Superior temporal gyrus (tissue), 1 donor: ENCODE measurements at regions not wholly inside any gene's neighbourhood (a gene's known extent, or its start where the extent isn't known, plus 50 kb on each side); places are given as distances from the start of the nearest gene placed in this dataset.
"Not testable (repeated sequence)": the region's sequence is repeated elsewhere in the genome, so short reads cannot be mapped to it uniquely, and the experiment has no call there.

Experiments used
- DNase-seq: peaks from one replicate; pipeline ENCODE4 v3.0.0-alpha.2; 2016; ENCODE audit errors: extremely low spot score

GRCh38 chr3:164113371-164114332 lies 964.6 kb downstream of the SI start:
- no peak for DNase-seq

- DNase-seq: no peak
These were observed 981.9 kb downstream of the SI start for GRCh38 chr3:164096352-164096751.

- DNase-seq: no peak
These were observed 982.3 kb downstream of the SI start for GRCh38 chr3:164095949-164096348.

GRCh38 chr3:164095279-164095678 lies 983.0 kb downstream of the SI start:
- no peak for DNase-seq

DNA sequence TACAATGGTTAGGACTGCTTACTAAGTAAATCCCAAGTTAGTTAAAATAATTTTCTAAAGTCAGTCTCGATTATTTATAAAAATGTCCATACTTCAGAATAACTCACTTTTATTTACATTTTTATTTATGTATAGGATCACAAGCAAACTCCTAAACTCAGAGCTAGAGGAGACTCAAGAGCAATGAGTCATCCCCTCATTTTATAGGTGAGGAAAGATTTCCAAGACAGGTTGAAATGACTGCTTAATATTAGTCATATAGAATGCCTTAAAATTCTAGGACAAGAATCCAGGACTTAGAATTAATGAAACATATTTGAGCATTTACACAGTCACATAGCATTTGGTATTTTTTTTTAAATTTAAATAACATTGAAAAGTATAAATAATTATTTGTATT lies 983.8 kb downstream of the SI start:
- DNase-seq: no peak

DNA sequence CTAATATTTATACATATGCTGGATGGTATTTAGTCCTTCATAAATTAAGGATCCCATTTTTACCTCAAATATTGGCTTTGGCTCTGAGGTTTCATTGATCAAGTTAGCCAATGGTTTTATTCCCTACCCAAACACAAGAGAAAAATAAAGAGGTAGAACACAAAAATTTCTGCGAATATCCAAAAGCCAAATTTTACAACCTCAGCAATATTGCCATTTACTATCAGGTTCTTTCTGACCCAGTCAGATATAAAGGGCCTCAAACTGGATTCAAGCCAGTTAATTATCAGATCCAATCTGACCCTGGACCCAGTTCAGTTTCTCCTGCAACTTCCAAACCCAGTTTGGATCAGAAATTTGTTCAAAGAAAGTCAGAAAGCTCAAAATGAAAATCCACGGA lies 998.1 kb downstream of the SI start:
- DNase-seq: no peak

DNA sequence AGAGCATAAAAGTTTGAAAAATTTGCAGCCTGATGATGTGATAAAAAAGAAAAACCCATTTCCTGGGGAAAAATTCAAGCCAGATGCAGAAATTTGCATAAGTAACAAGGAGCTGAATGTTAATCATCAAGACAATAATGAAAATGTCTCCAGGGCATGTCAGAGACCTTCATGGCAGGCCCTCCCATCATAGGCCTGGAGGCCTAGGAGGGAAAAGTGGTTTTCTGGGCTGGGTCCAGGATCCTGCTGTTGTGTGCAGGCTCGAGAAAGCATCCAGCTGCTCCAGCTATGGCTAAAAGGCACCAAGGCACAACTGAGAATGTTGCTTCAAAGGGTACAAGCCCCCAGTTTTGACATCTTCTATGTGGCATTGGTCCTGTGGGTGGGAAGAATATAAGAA lies 1014.0 kb downstream of the SI start:
- no peak for DNase-seq

GRCh38 chr3:164060923-164061322 lies 1017.4 kb downstream of the SI start:
- DNase-seq: no peak

DNA sequence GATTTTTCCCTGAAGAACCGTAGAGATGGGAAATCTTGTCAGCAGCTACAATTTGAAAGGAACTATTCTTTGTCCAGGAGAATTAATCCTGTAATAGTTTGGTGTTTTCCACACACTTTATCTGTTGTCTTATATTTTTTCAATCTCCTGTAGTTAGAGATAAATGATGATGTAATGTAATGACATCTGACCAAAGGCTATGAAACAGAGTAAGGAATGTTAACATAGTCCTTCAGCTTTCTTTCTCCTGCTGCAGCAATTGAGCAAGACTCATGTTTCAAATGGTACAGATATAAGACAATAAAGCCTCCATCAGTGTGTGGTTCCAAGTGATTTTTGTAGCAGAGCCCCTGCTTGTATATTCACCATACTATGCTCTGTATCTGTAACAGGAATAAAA lies 1028.4 kb downstream of the SI start:
- no peak for DNase-seq

GRCh38 chr3:164048451-164048850 lies 1029.8 kb downstream of the SI start:
- DNase-seq: no peak

DNA sequence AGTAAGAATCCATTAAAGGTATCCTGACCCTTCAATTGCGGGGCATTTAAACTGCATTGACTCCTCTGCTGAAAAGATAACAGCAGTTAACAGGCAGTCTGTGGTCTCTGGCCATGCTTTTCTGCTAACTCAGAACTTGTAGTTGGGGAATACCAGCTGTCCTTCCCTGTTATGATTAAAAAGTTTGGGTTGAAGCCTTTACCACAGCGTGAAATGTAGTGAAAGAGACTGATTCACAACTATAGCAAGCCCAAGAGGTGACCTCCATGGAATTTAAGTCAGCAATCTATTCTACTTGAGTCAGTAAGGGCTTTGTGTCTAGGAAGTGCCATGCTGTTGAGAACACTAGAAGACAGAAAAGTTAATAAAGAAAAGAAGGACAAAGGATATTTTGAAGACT lies 1037.3 kb downstream of the SI start:
- DNase-seq: no peak

DNA sequence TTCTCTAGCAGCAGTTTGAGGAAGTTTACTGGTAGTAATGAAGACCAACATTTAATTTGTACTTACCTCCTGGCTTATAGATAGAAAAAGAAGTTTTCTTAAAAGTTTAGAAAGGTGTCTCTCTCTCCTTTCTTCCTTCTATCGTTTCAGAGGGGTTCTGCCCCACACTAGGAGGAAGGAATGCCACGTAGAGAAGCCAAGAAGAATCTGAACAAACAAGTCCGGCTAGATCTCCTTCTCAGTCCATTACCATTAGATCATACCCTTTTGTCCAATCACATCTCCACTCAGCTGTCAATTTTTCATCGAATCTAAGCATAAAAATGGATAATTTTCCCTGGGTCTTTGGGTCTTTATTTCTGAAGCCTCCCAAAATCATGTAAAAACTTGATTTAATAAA lies 1048.1 kb downstream of the SI start:
- no peak for DNase-seq

DNA sequence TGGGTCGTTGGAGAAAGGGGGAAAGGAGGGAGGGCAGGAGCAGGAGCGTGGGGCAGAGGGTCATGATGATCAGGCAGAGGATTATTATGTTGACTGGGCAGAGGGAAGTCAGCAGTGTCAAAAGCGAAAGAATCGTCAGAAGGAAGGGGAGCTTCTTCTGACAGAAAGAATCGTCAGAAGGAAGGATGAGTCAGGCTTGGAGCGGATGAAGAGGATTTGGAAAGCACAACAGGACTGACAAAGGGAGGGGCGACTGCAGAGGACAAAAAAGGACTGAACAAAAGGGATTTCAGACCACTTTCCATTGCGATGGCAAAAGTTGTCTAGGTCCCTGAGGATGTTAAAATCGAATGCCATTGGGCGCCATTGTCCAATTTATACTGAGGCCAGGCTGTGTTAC lies 1053.5 kb downstream of the SI start:
- no peak for DNase-seq

DNA sequence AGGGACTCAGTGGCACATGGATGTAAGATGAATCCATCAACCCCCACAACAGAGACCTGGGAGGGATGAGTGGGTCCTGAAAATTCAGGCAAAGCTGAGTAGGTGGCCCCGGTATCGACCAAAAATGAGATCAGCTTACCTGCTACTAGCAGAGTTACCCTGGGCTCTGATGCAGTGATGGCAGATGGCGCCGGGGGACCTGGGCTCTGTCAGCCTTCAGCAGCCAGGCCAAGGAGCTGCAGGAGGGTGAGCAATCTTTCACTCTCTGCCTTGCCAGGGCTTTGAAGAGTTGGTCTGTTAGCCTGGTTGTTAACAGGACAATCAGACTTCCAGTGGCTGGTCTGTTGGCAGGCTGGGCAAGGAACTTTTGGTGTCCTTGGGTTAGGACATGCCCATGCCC lies 1054.8 kb downstream of the SI start:
- no peak for DNase-seq

DNA sequence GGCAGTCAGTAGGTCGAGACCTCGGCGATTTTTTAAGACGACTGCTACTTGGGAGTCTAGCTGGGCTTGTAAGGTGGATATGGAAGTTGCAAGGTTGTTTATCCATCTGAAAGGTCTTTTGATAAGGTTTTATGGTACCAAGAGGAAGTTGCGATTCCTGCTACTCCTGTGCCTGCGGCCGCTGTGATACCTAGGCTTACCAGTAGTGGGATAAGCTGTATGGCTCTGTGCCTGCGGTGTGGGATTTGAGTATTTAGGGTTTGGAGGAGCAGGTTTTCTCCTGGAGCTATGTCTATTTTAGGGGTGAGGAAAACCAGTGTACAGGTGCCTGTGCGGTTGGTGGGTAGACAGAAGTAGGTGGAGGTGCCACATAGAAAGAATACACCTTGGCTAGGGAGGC lies 1059.8 kb downstream of the SI start:
- no peak for DNase-seq

DNA sequence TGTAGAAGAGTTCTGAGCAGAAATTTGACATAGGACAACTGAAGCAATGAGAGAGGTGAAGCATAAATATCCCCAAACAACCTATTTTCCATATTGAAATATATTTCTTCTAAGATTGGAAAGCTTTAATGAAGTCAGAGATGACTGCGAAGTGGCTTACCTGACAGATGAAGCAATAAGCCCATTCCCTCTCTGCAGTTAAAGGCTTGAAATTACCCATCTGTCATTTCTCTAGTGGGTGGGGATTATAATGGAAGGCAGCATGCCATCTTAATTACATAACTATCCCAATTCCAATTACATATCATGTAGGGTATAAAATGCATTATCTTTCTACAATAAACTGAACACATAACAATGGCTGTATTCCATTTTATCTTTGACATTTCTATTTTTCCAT lies 1070.5 kb downstream of the SI start:
- DNase-seq: no peak

DNA sequence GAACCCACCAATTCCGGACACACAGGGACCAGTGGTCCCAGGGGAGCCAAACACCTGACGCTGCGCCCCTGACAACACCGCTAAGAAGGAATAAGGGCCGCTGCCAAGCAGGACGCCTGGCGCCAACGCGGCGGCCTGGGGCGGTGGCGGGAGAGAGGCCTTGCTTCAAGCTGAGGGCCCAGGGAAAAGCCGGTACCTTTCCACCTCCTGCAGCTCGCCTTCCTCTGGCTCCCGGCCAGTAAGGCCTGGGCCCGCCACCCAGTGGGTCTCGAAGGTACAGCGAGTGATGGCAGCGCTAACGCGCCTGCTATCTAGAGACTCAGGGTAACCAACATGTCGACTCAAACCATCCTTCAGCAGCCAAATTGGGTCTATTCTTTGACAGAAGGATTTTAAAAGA lies 1074.1 kb downstream of the SI start:
- no peak for DNase-seq

DNA sequence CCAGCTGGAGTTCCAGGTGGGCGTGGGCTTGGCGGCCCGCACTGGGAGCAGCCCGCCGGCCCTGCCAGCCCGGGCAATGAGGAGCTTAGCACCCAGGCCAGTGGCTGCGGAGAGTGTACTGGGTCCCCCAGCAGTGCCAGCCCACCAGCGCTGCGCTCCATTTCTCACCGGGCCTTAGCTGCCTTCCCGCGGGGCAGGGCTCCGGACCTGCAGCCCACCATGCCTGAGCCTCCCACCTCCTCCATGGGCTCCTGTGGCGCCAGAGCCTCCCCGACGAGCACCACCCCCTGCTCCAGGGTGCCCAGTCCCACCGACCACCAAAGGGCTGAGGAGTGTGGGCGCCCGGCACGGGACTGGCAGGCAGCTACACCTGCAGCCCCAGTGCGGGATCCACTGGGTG lies 1075.3 kb downstream of the SI start:
- DNase-seq: not testable (repeated sequence)

GRCh38 chr3:163983940-163984339 lies 1094.4 kb downstream of the SI start:
- no peak for DNase-seq

DNA sequence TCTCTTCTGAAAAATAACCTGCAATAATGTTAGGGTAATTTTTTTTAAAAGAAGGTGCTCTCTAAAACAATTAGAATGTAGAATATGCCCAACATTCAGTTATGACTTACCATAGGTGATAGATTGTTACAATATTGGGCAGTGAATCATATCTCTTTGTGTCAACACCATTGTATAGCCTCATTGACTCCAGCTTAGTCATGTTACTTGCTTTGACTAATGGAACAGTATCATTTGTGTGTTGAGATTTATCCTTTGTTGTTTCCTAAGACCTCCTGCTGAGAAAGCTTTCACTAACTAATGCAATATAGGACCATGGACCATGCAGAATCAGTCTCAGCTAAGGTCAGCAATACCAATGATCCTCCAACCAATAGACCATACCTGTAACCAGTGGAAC lies 1106.4 kb downstream of the SI start:
- DNase-seq: no peak

DNA sequence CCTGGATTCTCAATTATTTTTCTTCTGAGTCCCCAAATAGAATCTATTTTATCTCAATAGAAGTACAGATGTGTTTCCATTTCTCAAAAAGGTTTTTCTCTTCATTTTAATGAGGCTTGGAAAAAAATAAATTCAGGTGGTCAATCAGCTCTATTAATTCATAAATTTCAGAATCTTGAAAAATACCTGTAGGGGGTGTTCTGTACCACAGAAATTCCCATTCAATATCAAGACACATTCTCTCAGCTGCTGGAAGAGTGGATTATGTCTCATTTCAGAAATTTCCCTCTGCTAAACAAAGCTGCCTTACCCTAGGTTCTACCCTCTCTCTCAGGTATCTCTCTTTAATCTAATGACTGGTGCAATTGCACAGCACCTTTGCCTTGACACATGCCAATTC lies 1121.2 kb downstream of the SI start:
- DNase-seq: no peak

- DNase-seq: no peak
These were observed 1124.8 kb downstream of the SI start for GRCh38 chr3:163953526-163953925.

DNA sequence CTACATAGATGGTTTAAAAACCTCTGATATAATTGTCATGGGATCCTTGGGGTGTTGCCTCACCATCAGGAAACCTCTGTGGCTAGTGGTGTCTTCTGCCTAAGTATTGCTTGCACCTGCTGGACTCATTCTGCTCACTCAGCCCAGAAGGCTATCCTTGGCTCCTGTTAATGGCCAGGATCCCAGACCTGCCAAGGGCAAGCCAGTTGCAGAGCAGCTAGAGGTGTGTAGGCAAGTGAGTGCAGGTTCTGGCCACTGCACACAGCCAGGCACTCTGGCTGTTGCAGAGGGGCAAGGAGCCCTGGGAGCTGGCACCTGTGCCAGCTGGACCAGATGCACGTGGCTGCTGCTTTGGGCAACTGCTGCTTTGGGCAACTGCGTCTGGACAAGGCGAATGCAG lies 1125.8 kb downstream of the SI start:
- no peak for DNase-seq
